Esophagus muscularis mucosa (tissue), 4 donors: ENCODE measurements at regions not wholly inside any gene's neighbourhood (a gene's known extent, or its start where the extent isn't known, plus 50 kb on each side); places are given as distances from the start of the nearest gene placed in this dataset.

Experiments
- DNase-seq: peaks from one replicate; pipeline ENCODE4 v3.0.0-alpha.2; 2017; ENCODE audit errors: extremely low spot score
- H3K27ac ChIP-seq, 4 donors: fragments of 200-600 bp; sonication (generic); replicated peaks in 1 of 4; 1 replicate in 3 of 4; 2 replicates in 1 of 4; pipeline ENCODE4 v1.5.1; 2016 to 2019; ENCODE audit warnings: mild to moderate bottlenecking in 1 of 4
- H3K27me3 ChIP-seq, 4 donors: fragments of 200-600 bp; sonication (generic); one replicate each; pipeline versions ENCODE4 v1.5.1 to v1.6.0; 2016 to 2019
- H3K36me3 ChIP-seq, 4 donors: fragments of 200-600 bp; sonication (generic); one replicate each; pipeline ENCODE4 v1.5.1; 2016 to 2019
- H3K4me1 ChIP-seq, 4 donors: fragments of 200-600 bp; sonication (generic); one replicate each; pipeline ENCODE4 v1.5.1; 2016 to 2019
- H3K4me3 ChIP-seq, 4 donors: fragments of 200-600 bp; sonication (generic); 1 replicate in 2 of 4; 2 replicates in 2 of 4; pipeline ENCODE4 v1.5.1; 2016 to 2019; ENCODE audit warnings: mild to moderate bottlenecking in 4 of 4, moderate library complexity in 1 of 4
- H3K9me3 ChIP-seq, 4 donors: fragments of 200-600 bp; sonication (generic); 1 replicate in 3 of 4; 2 replicates in 1 of 4; pipeline ENCODE4 v1.5.1; 2016 to 2019
- EP300 ChIP-seq: sonication (generic); formaldehyde crosslinking; IDR thresholded peaks from one replicate; pipeline ENCODE4 v1.6.1; 2017; ENCODE audit warnings: antibody characterized with exemption
- POLR2A ChIP-seq: fragments of 450-650 bp; IDR thresholded peaks from one replicate; pipeline ENCODE4 v1.6.1; 2017; ENCODE audit warnings: antibody characterized with exemption, moderate library complexity, mild to moderate bottlenecking, low read depth
- POLR2AphosphoS5 ChIP-seq, 2 donors: sonication (generic); formaldehyde crosslinking; IDR thresholded peaks; one replicate each; pipeline ENCODE4 v1.6.1; 2017; ENCODE audit warnings: antibody characterized with exemption in 2 of 2
- WGBS: methylation state at CpG from one replicate; pipeline ENCODE4 v1.1.5; 2018; 5-methylcytosine and 5-hydroxymethylcytosine counted together
- intact Hi-C: fragments of 100-400 bp; cut with DNase I; formaldehyde crosslinking; loops from one replicate; pipeline ENCODE4 v1.15.1; 2023
- TF ChIP-seq, protein P1 (sequence below), 3 experiments: fragments of 200-600 bp in 2 of 3; fragments of 450-650 bp in 1 of 3; sonication (generic) in 2 of 3; IDR thresholded peaks; one replicate each; pipeline ENCODE4 v1.5.1; 2017 to 2019; ENCODE audit warnings: antibody characterized with exemption in 3 of 3, mild to moderate bottlenecking in 2 of 3, moderate library complexity in 1 of 3

GRCh38 chr6:90375681-90376439 is 79.2 kb upstream of the BACH2 start:
- WGBS, result 62% methylated on average over 9 of the region's 9 CpGs
- Histone ChIP-seq H3K9me3 (no peaks in the 10 kb centered on the region), H3K27ac (no peak overlapping the region), H3K36me3 (no peaks in the 10 kb centered on the region), H3K4me1 (no peaks in the 10 kb centered on the region), H3K4me3 (no peak overlapping the region), H3K27me3 (no peaks in the 10 kb centered on the region)
- no peak for DNase-seq
- intact Hi-C loops, result loop anchor here (10.0 kb wide), 1 partner anchor 281 kb away; no protein-coding TSS in a partner anchor
- TF ChIP-seq, protein P1, sequence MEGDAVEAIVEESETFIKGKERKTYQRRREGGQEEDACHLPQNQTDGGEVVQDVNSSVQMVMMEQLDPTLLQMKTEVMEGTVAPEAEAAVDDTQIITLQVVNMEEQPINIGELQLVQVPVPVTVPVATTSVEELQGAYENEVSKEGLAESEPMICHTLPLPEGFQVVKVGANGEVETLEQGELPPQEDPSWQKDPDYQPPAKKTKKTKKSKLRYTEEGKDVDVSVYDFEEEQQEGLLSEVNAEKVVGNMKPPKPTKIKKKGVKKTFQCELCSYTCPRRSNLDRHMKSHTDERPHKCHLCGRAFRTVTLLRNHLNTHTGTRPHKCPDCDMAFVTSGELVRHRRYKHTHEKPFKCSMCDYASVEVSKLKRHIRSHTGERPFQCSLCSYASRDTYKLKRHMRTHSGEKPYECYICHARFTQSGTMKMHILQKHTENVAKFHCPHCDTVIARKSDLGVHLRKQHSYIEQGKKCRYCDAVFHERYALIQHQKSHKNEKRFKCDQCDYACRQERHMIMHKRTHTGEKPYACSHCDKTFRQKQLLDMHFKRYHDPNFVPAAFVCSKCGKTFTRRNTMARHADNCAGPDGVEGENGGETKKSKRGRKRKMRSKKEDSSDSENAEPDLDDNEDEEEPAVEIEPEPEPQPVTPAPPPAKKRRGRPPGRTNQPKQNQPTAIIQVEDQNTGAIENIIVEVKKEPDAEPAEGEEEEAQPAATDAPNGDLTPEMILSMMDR (IDR thresholded peaks at IDR 0.05), result no peak
- TF ChIP-seq POLR2A, result no peak
- no peak for TF ChIP-seq EP300
- no peak for TF ChIP-seq POLR2AphosphoS5 (IDR thresholded peaks at IDR 0.05)

DNA sequence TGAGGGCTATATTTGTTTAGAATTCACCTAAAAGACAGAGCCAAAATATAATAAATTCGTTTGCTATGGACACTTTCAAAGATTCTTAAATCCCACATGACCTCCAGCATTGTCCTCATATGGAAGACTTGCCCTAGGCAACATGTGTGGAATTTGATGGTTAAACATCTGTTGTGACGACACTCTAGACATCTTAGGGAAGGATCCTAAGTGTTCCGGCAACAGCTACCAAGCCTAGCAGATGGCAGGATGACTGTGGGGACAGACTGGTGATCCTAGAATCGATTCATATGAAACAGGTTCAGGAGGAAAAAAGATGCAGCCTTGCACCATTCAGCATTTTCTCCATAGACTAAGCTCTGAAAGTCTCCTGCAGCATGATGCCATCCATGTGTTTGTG is 77.6 kb upstream of the BACH2 start:
- DNase-seq, result no peak
- no peak overlapping the region for H3K27ac ChIP-seq
- 86% methylated on average over 4 of the region's 4 CpGs for WGBS
- TF ChIP-seq, protein P1 (IDR thresholded peaks at IDR 0.05), result no peak
- TF ChIP-seq POLR2AphosphoS5 (IDR thresholded peaks at IDR 0.05) (no peak), POLR2A (no peak), EP300 (no peak)
- peaks cover 6 to 7% (median 6%) of the 10 kb centered on the region in 4 donors for H3K4me1 ChIP-seq
- no peaks in the 10 kb centered on the region for H3K9me3 ChIP-seq
- intact Hi-C loops, result loop anchor here (10.0 kb wide), 1 partner anchor 279 kb away; no protein-coding TSS in a partner anchor
- no peaks in the 10 kb centered on the region for H3K27me3 ChIP-seq
- H3K36me3 ChIP-seq, result no peaks in the 10 kb centered on the region
- H3K4me3 ChIP-seq, result no peak overlapping the region

DNA sequence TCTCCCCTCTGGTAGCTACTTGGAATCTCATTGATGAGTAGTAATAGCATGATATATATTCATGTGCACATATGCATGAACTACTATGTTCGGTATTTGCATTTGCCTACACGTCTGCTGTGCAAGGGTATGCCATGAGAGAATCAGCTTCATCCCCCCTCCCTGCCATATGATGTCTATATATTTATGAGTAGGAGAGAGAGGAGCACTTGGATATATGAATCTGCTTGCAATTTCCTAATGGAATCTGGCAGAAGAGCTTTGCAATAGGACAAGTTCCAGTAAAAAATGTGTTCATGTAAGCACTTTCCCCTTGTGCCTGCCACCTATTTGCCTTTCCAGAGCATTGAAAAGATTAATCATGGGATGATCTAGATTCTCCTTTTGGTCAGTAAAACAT is 76.2 kb upstream of the BACH2 start:
- Histone ChIP-seq H3K36me3 (no peaks in the 10 kb centered on the region), H3K27ac (no peak overlapping the region), H3K9me3 (no peaks in the 10 kb centered on the region), H3K4me1 (peaks cover 6 to 20% (median 19%) of the 10 kb centered on the region in 4 donors), H3K4me3 (no peak overlapping the region), H3K27me3 (no peaks in the 10 kb centered on the region)
- no peak for TF ChIP-seq POLR2AphosphoS5 (IDR thresholded peaks at IDR 0.05)
- TF ChIP-seq POLR2A, result no peak
- TF ChIP-seq, protein P1 (IDR thresholded peaks at IDR 0.05), result no peak
- no peak for TF ChIP-seq EP300
- no peak for DNase-seq
- intact Hi-C loops, result loop anchor here (10.0 kb wide), 1 partner anchor 278 kb away; no protein-coding TSS in a partner anchor
- 100% methylated on average over 2 of the region's 2 CpGs for WGBS

- Histone ChIP-seq H3K27me3 (no peaks in the 10 kb centered on the region), H3K36me3 (no peaks in the 10 kb centered on the region), H3K27ac (no peak overlapping the region), H3K4me3 (no peak overlapping the region), H3K9me3 (no peaks in the 10 kb centered on the region), H3K4me1 (peaks cover 6 to 21% (median 19%) of the 10 kb centered on the region in 4 donors)
- intact Hi-C loops, result loop anchor here (10.0 kb wide), 1 partner anchor 278 kb away; no protein-coding TSS in a partner anchor
- TF ChIP-seq POLR2AphosphoS5 (IDR thresholded peaks at IDR 0.05) (no peak), EP300 (no peak), POLR2A (no peak)
- TF ChIP-seq, protein P1 (IDR thresholded peaks at IDR 0.05), result no peak
- WGBS, result 87% methylated on average over 5 of the region's 5 CpGs
- no peak for DNase-seq
Measured at GRCh38 chr6:90372450-90372849, 75.8 kb upstream of the BACH2 start.
